ENCODE measurements at regions not wholly inside any gene's neighbourhood (a gene's known extent, or its start where the extent isn't known, plus 50 kb on each side); places are given as distances from the start of the nearest gene placed in this dataset.

DNA sequence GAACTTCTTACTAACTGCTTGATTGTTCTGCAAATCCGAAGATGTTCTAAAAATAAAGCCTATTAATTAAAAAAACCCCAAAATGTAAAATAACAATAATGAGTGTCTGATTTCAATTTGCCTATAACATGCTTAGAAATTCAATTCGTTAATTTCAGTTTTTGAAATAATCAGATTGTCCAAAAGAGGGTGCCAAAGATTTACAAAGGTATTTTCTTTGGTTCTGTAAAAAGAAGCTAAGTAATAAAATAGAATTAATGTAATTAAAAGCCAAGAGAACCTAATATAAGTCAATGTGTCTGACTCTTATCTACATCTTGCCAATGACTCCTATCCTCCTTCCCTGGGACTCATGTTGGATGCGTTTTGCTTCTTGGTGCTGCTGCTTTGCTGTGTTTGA, 75.0 kb upstream of the CPHXL start:
- Histone ChIP-seq H3K27me3 (no peaks in the 10 kb centered on the region), H3K36me3 (no peaks in the 10 kb centered on the region), H3K27ac (no peak overlapping the region), H3K4me1 (no peaks in the 10 kb centered on the region), H3K9me3 (no peaks in the 10 kb centered on the region), H3K4me3 (no peak overlapping the region)
- ATAC-seq, result no peak
- TF ChIP-seq POLR2A (IDR thresholded peaks at IDR 0.05), result no peak
- TF ChIP-seq, protein P1, sequence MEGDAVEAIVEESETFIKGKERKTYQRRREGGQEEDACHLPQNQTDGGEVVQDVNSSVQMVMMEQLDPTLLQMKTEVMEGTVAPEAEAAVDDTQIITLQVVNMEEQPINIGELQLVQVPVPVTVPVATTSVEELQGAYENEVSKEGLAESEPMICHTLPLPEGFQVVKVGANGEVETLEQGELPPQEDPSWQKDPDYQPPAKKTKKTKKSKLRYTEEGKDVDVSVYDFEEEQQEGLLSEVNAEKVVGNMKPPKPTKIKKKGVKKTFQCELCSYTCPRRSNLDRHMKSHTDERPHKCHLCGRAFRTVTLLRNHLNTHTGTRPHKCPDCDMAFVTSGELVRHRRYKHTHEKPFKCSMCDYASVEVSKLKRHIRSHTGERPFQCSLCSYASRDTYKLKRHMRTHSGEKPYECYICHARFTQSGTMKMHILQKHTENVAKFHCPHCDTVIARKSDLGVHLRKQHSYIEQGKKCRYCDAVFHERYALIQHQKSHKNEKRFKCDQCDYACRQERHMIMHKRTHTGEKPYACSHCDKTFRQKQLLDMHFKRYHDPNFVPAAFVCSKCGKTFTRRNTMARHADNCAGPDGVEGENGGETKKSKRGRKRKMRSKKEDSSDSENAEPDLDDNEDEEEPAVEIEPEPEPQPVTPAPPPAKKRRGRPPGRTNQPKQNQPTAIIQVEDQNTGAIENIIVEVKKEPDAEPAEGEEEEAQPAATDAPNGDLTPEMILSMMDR (IDR thresholded peaks at IDR 0.05), result no peak
- intact Hi-C loops (cut with DNase I), result no loop called here
- no peak for DNase-seq
- 13% methylated on average over 3 of the region's 3 CpGs for WGBS (ENCODE audit: insufficient coverage, low coverage, low lambda C conversion rate, missing lambda C conversion rate)

DNA sequence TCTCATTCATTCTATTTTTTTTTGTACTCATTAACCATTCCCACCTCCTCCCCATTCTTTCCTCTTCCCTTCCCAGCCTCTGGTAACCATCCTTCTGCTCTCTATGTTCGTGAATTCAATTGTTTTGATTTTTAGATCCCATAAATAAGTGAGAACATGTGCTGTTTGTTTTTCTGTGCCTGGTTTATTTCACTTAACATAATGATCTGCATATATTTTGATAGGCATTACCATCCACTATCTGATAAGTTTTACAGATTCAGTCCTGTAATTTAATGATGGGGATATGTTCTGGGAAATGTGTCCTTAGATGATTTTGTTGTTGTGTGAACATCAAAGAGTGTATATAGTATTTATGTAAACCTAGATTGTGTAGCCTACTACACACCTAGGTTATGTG, 77.5 kb upstream of the CPHXL start:
- DNase-seq (no peak), ATAC-seq (no peak)
- Histone ChIP-seq H3K27ac (no peak overlapping the region), H3K4me3 (no peak overlapping the region), H3K36me3 (no peaks in the 10 kb centered on the region), H3K27me3 (no peaks in the 10 kb centered on the region), H3K9me3 (no peaks in the 10 kb centered on the region), H3K4me1 (no peaks in the 10 kb centered on the region)
- intact Hi-C loops (cut with DNase I), result no loop called here
- no peak for TF ChIP-seq POLR2A (IDR thresholded peaks at IDR 0.05)
- TF ChIP-seq, protein P1 (IDR thresholded peaks at IDR 0.05), result no peak
- 69% methylated on average over 1 of the region's 1 CpG for WGBS (ENCODE audit: insufficient coverage, low coverage, low lambda C conversion rate, missing lambda C conversion rate)

DNA sequence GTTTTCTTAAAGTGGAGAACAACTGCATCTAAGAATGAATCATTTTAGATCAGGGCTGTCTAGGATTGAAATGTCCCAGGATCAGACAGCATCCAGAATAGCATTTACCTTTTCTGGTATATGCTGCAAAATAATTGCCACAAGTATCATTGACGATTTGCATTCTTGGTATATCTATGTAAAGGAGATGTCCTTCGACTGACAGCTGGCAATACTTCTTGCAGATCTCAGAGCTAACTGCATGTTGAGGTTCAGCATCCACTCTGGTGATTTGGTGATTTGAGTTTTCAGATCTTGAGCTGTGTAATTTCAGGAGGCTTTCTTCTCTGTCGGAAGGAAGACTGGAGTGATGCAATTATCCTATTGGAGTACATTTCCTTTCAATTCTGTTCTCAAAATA, 78.1 kb upstream of the CPHXL start:
- no peak overlapping the region for H3K27ac ChIP-seq
- H3K27me3 ChIP-seq, result no peaks in the 10 kb centered on the region
- no peak for DNase-seq
- H3K36me3 ChIP-seq, result no peaks in the 10 kb centered on the region
- ATAC-seq, result no peak
- TF ChIP-seq, protein P1 (IDR thresholded peaks at IDR 0.05), result no peak
- no peak for TF ChIP-seq POLR2A (IDR thresholded peaks at IDR 0.05)
- no peaks in the 10 kb centered on the region for H3K4me1 ChIP-seq
- H3K4me3 ChIP-seq, result no peak overlapping the region
- no peaks in the 10 kb centered on the region for H3K9me3 ChIP-seq
- WGBS (ENCODE audit: insufficient coverage, low coverage, low lambda C conversion rate, missing lambda C conversion rate), result 58% methylated on average over 3 of the region's 3 CpGs
- intact Hi-C loops (cut with DNase I), result no loop called here

DNA sequence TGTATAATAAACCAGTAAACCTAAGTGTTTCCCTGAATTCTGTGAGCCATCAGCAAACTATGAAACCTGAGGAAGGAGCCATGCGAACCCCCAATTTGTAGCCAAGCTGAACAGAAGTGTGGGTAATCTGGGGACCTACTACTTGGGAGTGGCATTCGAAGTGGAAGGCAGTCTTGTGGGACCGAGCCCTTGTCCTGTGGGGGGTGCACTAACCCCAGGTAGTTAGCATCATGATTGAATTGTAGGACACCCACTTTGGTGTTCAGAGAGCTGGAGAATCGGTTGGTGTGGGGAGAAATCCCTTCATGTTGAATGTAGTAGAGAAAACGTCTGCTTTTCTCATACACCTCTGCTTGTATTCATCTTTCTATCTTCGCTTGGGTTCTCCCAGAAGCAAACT, 79.7 kb upstream of the CPHXL start:
- 67% methylated on average over 6 of the region's 6 CpGs for WGBS (ENCODE audit: insufficient coverage, low coverage, low lambda C conversion rate, missing lambda C conversion rate)
- intact Hi-C loops (cut with DNase I), result no loop called here
- ATAC-seq, result no peak
- TF ChIP-seq, protein P1 (IDR thresholded peaks at IDR 0.05), result no peak
- TF ChIP-seq POLR2A (IDR thresholded peaks at IDR 0.05), result no peak
- Histone ChIP-seq H3K4me3 (no peak overlapping the region), H3K27me3 (no peaks in the 10 kb centered on the region), H3K27ac (no peak overlapping the region), H3K36me3 (no peaks in the 10 kb centered on the region), H3K4me1 (no peaks in the 10 kb centered on the region), H3K9me3 (no peaks in the 10 kb centered on the region)
- DNase-seq, result no peak

DNA sequence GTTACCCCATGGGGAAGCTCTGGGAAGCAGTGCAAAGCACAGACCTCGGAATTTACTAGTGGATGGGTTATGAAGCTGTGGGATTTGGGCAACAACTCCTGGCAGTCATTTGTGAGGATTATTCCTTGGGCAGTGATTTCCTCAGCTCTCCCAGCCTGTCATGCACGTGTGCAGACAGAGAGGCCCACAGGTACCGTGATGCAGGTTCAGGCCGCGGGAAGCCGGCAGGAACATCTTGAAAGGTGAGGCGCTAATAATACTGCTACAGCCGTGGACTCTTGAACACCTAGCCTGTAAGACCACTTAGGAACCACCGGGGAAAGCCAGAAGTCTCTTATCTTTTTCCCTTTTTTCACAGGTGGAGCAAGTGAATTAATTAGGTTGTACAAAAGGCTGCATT, 80.2 kb upstream of the CPHXL start:
- intact Hi-C loops (cut with DNase I), result no loop called here
- H3K4me3 ChIP-seq, result no peak overlapping the region
- H3K36me3 ChIP-seq, result no peaks in the 10 kb centered on the region
- no peak overlapping the region for H3K27ac ChIP-seq
- no peak for ATAC-seq
- WGBS (ENCODE audit: insufficient coverage, low coverage, low lambda C conversion rate, missing lambda C conversion rate), result 37% methylated on average over 3 of the region's 9 CpGs
- DNase-seq, result no peak
- H3K27me3 ChIP-seq, result no peaks in the 10 kb centered on the region
- H3K4me1 ChIP-seq, result no peaks in the 10 kb centered on the region
- TF ChIP-seq POLR2A (IDR thresholded peaks at IDR 0.05), result no peak
- TF ChIP-seq, protein P1 (IDR thresholded peaks at IDR 0.05), result no peak
- no peaks in the 10 kb centered on the region for H3K9me3 ChIP-seq
